Hematopoietic multipotent progenitor cell treated with erythropoietin and hydrocortisone succinate and interleukin-3 and kit ligand, for 4 days (in vitro differentiated cells): ENCODE measurements at regions not wholly inside any gene's neighbourhood (a gene's known extent, or its start where the extent isn't known, plus 50 kb on each side); places are given as distances from the start of the nearest gene placed in this dataset.
"Not testable (repeated sequence)": the region's sequence is repeated elsewhere in the genome, so short reads cannot be mapped to it uniquely, and the experiment has no call there.

Experiments
- DNase-seq: peaks from one replicate; pipeline ENCODE4 v3.0.0-alpha.2; 2015

- DNase-seq: no peak
Observed at GRCh38 chr14:55899531-55899930, 218.7 kb upstream of the PELI2 start.

- no peak for DNase-seq
Observed at GRCh38 chr14:55900749-55901148, 217.5 kb upstream of the PELI2 start.

- no peak for DNase-seq
Observed at GRCh38 chr14:55901291-55901690, 216.9 kb upstream of the PELI2 start.

GRCh38 chr14:55902241-55902640 is 216.0 kb upstream of the PELI2 start:
- no peak for DNase-seq

- no peak for DNase-seq
Observed at GRCh38 chr14:55904086-55904485, 214.1 kb upstream of the PELI2 start.

- DNase-seq: no peak
Observed at GRCh38 chr14:55908106-55908505, 210.1 kb upstream of the PELI2 start.

GRCh38 chr14:55909879-55910278 is 208.3 kb upstream of the PELI2 start:
- no peak for DNase-seq

GRCh38 chr14:55910601-55911243 is 207.5 kb upstream of the PELI2 start:
- no peak for DNase-seq

- DNase-seq: no peak
Observed at GRCh38 chr14:55911776-55912175, 206.4 kb upstream of the PELI2 start.

GRCh38 chr14:55912344-55912743 is 205.9 kb upstream of the PELI2 start:
- DNase-seq: no peak

GRCh38 chr14:55913324-55914025 is 204.7 kb upstream of the PELI2 start:
- DNase-seq: no peak

- no peak for DNase-seq
Observed at GRCh38 chr14:55914771-55915170, 203.4 kb upstream of the PELI2 start.

- peak; percentile 5 for DNase-seq
Observed at GRCh38 chr14:55915456-55915855, 202.8 kb upstream of the PELI2 start.

- not testable (repeated sequence) for DNase-seq
Observed at GRCh38 chr14:55919800-55920199, 198.4 kb upstream of the PELI2 start.

- no peak for DNase-seq
Observed at GRCh38 chr14:55921511-55921910, 196.7 kb upstream of the PELI2 start.

GRCh38 chr14:55926007-55926406 is 192.2 kb upstream of the PELI2 start:
- DNase-seq: no peak

GRCh38 chr14:55927028-55927427 is 191.2 kb upstream of the PELI2 start:
- no peak for DNase-seq

GRCh38 chr14:55928276-55928675 is 189.9 kb upstream of the PELI2 start:
- no peak for DNase-seq

- no peak for DNase-seq
Observed at GRCh38 chr14:55929136-55929535, 189.1 kb upstream of the PELI2 start.

GRCh38 chr14:55930016-55930784 is 188.0 kb upstream of the PELI2 start:
- DNase-seq: no peak

- DNase-seq: no peak
Observed at GRCh38 chr14:55936691-55937090, 181.5 kb upstream of the PELI2 start.

GRCh38 chr14:55938249-55938791 is 179.9 kb upstream of the PELI2 start:
- DNase-seq: peak; percentile 41

- DNase-seq: no peak
Observed at GRCh38 chr14:55942076-55942654, 176.0 kb upstream of the PELI2 start.
